HT1080 (cell line): ENCODE measurements at regions not wholly inside any gene's neighbourhood (a gene's known extent, or its start where the extent isn't known, plus 50 kb on each side); places are given as distances from the start of the nearest gene placed in this dataset.

Source experiments
- DNase-seq: peaks from one replicate; pipeline ENCODE4 v3.0.0-alpha.2; 2015; ENCODE audit warnings: low read depth

GRCh38 chr6:15879371-15880261 lies 216.8 kb upstream of the DTNBP1 start:
- DNase-seq: peak; percentile 37

GRCh38 chr6:15877231-15877630 lies 214.4 kb upstream of the DTNBP1 start:
- DNase-seq: no peak

GRCh38 chr6:15876406-15876805 lies 213.6 kb upstream of the DTNBP1 start:
- peak; percentile 38 for DNase-seq

GRCh38 chr6:15875797-15876196 lies 213.0 kb upstream of the DTNBP1 start:
- DNase-seq: no peak

GRCh38 chr6:15874821-15875220 lies 212.0 kb upstream of the DTNBP1 start:
- DNase-seq: no peak

- no peak for DNase-seq
Measured at GRCh38 chr6:15874326-15874725, 211.5 kb upstream of the DTNBP1 start.

GRCh38 chr6:15872241-15873103 lies 209.6 kb upstream of the DTNBP1 start:
- DNase-seq: no peak

GRCh38 chr6:15871276-15871675 lies 208.4 kb upstream of the DTNBP1 start:
- DNase-seq: no peak

- peak; percentile 20 for DNase-seq
Measured at GRCh38 chr6:15870333-15871043, 207.7 kb upstream of the DTNBP1 start.

GRCh38 chr6:15864708-15865062 lies 201.9 kb upstream of the DTNBP1 start:
- no peak for DNase-seq

GRCh38 chr6:15864038-15864707 lies 201.3 kb upstream of the DTNBP1 start:
- no peak for DNase-seq

- DNase-seq: no peak
Measured at GRCh38 chr6:15862810-15863209, 200.0 kb upstream of the DTNBP1 start.

- no peak for DNase-seq
Measured at GRCh38 chr6:15861486-15861885, 198.7 kb upstream of the DTNBP1 start.

GRCh38 chr6:15854826-15855710 lies 192.2 kb upstream of the DTNBP1 start:
- DNase-seq: no peak

GRCh38 chr6:15854378-15854777 lies 191.6 kb upstream of the DTNBP1 start:
- no peak for DNase-seq

- DNase-seq: no peak
Measured at GRCh38 chr6:15853259-15853658, 190.4 kb upstream of the DTNBP1 start.

GRCh38 chr6:15852289-15852688 lies 189.5 kb upstream of the DTNBP1 start:
- no peak for DNase-seq

- DNase-seq: no peak
Measured at GRCh38 chr6:15849395-15849794, 186.6 kb upstream of the DTNBP1 start.

GRCh38 chr6:15845492-15845891 lies 182.7 kb upstream of the DTNBP1 start:
- DNase-seq: no peak

- no peak for DNase-seq
Measured at GRCh38 chr6:15843764-15844163, 180.9 kb upstream of the DTNBP1 start.
